Activated naive CD8-positive, alpha-beta T cell treated with anti-CD3 and anti-CD28 coated beads, Interleukin-2, amount 50 U/mL, for 24 hours (primary cell): ENCODE measurements at regions not wholly inside any gene's neighbourhood (a gene's known extent, or its start where the extent isn't known, plus 50 kb on each side); places are given as distances from the start of the nearest gene placed in this dataset.

Experiments used
- ATAC-seq: fragments of 150-1000 bp; cut with Tn5 transposase; one replicate; pipeline ENCODE4 v1.10.0; 2021
- DNase-seq: peaks from one replicate; pipeline ENCODE4 v3.0.0; 2021
- H3K27ac Mint-ChIP-seq: one replicate; pipeline ENCODE4 v1.8.0; 2021; ENCODE audit warnings: mild to moderate bottlenecking, mixed read lengths
- H3K27me3 Mint-ChIP-seq: one replicate; pipeline ENCODE4 v1.8.0; 2021; ENCODE audit warnings: mixed read lengths
- H3K36me3 Mint-ChIP-seq: one replicate; pipeline ENCODE4 v1.8.0; 2021; ENCODE audit warnings: low read depth, mixed read lengths
- H3K4me1 Mint-ChIP-seq: one replicate; pipeline ENCODE4 v1.8.0; 2021; ENCODE audit warnings: mixed read lengths
- H3K4me3 Mint-ChIP-seq: one replicate; pipeline ENCODE4 v1.8.0; 2021; ENCODE audit warnings: mild to moderate bottlenecking, moderate library complexity, mixed read lengths
- H3K9me3 Mint-ChIP-seq: one replicate; pipeline ENCODE4 v1.8.0; 2021; ENCODE audit warnings: mixed read lengths

DNA sequence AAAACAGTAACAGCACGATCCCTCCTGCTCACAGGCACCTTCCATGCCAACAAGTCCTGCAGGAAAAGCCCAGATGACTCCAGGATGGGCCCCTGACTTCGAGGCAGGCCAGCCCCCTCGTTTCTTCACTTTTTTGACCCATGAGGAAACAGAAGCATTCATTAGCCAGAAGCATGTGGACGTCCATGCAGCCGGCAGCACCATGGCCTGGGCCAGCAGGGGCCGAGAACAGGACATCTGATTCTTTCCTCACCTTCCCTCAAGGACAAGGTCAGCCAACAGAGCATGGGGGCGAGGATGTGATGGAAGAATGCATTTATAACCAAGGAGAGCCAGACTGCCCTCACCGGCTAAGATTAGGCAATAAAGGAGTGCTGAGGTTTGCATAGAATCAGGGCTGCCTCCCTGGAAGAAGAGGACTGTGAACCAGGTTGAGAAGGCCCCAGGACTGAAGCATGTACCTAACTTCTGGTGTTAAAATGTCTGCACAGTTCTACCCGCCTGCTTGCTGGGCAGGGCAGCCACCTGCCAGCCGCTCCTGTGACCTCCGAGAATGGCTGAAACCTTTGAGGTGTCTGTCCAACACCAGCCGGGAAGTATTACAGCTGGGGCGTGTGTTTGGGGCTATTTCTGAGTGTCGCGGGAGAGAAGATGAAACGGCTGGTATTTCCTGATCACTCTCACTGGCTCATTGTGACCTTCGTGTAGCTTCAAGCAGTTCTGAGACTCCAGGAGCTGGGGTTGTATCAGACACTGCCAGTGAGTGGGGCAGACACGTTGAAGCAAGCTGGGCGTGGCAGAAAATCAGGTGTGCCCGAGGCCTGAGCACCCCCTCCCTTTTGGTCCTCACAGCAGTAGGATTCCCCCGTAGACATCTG is 94.0 kb upstream of the TNRC6C start:
- ATAC-seq = no peak
- H3K27me3 Mint-ChIP-seq = peaks cover under 1% of the 10 kb centered on the region
- peaks cover 20% of the 10 kb centered on the region for H3K4me1 Mint-ChIP-seq
- no peaks in the 10 kb centered on the region for H3K36me3 Mint-ChIP-seq
- no peak for DNase-seq
- H3K4me3 Mint-ChIP-seq = peak overlapping the region; percentile 29
- no peaks in the 10 kb centered on the region for H3K9me3 Mint-ChIP-seq
- no peak overlapping the region for H3K27ac Mint-ChIP-seq

DNA sequence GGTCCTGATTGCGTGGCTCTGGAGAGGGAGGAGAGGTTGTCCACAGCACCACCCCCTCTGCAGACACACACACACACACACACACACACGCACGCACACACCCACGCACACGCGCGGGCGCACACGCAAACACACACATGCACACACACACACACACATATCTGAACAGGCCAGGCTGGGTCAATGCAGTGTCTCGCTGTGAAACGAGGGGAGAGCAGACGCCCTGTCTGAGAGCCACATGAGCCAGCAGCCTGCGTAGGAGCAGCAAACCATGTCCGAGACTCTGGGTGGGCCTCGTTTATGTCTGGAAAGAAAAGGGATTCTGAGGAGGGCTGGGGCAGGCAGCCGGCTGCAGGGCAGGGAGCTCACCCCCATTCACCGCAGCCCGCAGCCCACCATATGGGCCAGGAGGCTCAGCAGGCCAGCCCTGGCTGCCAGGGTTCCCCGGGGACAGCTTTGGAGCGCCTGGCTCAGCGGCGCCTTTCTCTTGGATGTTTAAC is 93.3 kb upstream of the TNRC6C start:
- H3K36me3 Mint-ChIP-seq = no peaks in the 10 kb centered on the region
- no peak for DNase-seq
- no peaks in the 10 kb centered on the region for H3K9me3 Mint-ChIP-seq
- no peak overlapping the region for H3K27ac Mint-ChIP-seq
- no peak for ATAC-seq
- peaks cover 26% of the 10 kb centered on the region for H3K4me1 Mint-ChIP-seq
- H3K4me3 Mint-ChIP-seq = no peak overlapping the region
- peaks cover 2% of the 10 kb centered on the region for H3K27me3 Mint-ChIP-seq

DNA sequence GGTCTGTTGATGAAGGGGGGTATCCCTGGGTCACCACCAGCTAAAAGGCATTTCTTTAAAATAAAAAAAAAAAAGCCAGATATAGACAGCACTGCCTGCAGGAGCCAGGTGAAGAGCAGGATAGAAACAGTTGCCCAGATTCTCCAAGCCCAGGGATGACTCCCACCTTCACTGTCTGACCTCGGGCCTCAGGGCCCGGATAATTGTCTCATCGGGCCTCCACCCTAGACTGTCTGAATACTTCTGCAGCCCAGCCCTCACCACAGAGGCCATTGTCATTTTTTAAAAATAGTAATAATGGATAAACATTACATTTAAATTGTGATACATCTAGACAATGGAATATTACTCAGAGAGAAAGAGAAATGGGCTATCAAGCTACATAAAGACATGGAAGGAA is 92.8 kb upstream of the TNRC6C start:
- no peaks in the 10 kb centered on the region for H3K36me3 Mint-ChIP-seq
- H3K4me3 Mint-ChIP-seq = no peak overlapping the region
- H3K4me1 Mint-ChIP-seq = peaks cover 26% of the 10 kb centered on the region
- DNase-seq (no peak), ATAC-seq (no peak)
- H3K27ac Mint-ChIP-seq = no peak overlapping the region
- peaks cover 2% of the 10 kb centered on the region for H3K27me3 Mint-ChIP-seq
- H3K9me3 Mint-ChIP-seq = no peaks in the 10 kb centered on the region

DNA sequence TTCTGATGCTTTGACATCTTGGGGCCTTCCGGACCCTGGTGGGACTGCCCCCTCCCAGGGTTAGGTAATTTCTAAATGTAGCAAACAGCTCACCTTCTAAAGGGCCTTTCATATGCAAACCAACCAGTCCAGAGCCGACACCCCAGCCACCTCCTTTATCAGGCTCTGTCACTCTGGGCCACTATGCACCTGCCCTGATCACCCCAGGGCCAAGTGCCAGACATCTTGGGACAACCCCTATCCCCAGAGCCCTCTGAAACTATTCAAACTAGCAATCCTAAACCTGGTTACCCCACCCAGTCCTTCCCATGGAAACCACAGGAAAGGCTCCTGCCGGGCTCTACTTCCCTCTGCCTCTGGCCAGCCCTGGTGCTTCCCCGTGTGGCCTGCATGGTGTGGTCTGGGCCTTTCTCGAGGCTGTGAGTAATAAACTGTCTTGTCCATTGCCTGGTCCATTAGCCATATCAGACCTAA is 91.2 kb upstream of the TNRC6C start:
- no peak for ATAC-seq
- Mint-ChIP-seq H3K4me1 (peaks cover 38% of the 10 kb centered on the region), H3K36me3 (no peaks in the 10 kb centered on the region), H3K9me3 (no peaks in the 10 kb centered on the region), H3K27ac (no peak overlapping the region), H3K27me3 (peaks cover 2% of the 10 kb centered on the region), H3K4me3 (no peak overlapping the region)
- no peak for DNase-seq

DNA sequence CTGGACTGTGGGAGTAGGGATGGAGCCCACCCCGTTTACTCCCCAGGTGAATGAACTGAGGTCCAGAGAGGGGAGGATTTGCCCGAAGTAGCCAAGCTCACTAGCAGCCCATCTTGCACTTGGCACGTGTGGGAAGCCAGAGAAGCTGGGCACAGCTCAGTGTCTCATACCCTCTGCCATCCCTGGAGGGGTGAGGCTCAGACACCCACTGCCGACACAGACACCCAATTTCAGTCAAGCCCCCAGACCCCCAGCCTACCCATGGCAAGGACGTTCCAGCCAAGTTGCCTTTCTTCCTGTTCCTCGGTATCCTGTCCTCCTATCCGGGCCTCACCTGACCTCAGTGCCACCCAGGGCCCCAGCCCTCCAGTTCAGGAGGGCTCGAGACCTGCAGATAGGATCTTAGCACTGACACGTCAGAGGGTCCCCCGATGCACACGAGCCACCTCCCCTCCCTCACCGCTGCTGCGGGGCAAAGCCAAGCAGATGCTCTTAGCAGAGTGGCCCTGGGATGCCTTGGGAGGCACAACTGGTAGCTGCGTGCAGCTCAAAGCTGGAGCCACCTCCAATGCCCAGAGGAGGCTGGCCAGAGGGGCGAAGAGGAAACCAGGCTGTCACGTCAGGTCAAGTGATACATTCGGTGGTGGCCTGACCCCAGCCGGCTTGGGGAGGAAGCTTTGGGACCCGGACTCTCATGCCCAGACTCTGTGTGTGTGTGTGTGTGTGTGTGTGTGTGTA is 90.4 kb upstream of the TNRC6C start:
- H3K4me1 Mint-ChIP-seq = peaks cover 44% of the 10 kb centered on the region
- no peak overlapping the region for H3K27ac Mint-ChIP-seq
- DNase-seq = no peak
- H3K36me3 Mint-ChIP-seq = no peaks in the 10 kb centered on the region
- H3K4me3 Mint-ChIP-seq = no peak overlapping the region
- no peak for ATAC-seq
- no peaks in the 10 kb centered on the region for H3K9me3 Mint-ChIP-seq
- H3K27me3 Mint-ChIP-seq = peaks cover 2% of the 10 kb centered on the region

DNA sequence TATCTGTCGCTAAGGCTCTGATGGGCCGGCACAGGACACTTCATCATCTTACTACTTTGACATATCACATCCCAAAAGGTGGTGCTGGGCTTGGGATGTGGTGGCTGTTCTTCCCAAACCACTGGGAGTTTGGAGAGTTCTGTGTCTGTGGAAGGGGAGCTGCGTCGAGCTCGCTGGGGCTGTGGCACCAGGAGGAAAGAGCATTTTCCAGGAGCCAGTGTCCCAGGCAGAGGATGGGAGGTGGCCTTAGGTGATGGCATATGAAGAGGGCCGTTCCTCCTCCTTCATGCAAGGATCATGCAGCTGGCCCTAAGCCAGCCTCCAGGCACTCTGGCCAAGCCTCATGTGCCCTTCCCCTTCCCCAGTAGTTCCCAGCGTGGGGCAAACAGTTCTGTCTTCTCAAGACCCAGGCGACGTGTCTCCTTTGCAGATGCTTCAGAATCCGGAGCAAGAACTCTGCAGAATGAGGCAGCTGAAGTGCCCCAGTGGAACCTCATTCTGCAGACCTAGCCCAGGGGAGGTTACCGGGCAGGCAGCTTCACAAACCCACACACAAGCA is 89.4 kb upstream of the TNRC6C start:
- DNase-seq (no peak), ATAC-seq (no peak)
- no peaks in the 10 kb centered on the region for H3K9me3 Mint-ChIP-seq
- peaks cover 2% of the 10 kb centered on the region for H3K27me3 Mint-ChIP-seq
- no peaks in the 10 kb centered on the region for H3K36me3 Mint-ChIP-seq
- no peak overlapping the region for H3K27ac Mint-ChIP-seq
- peaks cover 43% of the 10 kb centered on the region for H3K4me1 Mint-ChIP-seq
- H3K4me3 Mint-ChIP-seq = no peak overlapping the region

DNA sequence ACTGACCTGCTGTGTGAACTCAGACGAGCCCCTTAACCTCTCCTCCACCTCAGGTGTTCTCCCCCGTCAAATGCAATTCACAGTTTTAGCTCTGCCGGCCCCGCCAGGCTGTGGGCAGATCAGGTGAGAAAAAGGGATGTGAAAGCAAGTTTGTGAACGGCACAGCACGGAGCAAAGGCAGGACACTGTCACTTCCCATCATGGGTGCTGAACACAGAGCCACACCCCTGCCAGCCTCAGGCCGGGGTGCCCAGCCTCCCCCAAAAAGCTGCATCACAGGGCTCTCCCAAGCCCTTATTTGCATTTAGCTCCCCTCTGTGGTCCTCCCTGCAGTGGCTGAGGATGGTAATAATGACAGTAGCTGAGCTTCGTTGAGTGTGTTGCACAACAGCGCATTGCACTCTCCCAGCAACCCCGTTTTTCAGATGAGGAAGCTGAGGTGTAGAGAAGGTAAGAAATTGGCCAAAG is 88.8 kb upstream of the TNRC6C start:
- no peak overlapping the region for H3K27ac Mint-ChIP-seq
- no peaks in the 10 kb centered on the region for H3K36me3 Mint-ChIP-seq
- DNase-seq = peak; percentile 40
- ATAC-seq = peak; percentile 58
- peak overlapping the region; percentile 14 for H3K4me3 Mint-ChIP-seq
- H3K9me3 Mint-ChIP-seq = no peaks in the 10 kb centered on the region
- H3K4me1 Mint-ChIP-seq = peaks cover 45% of the 10 kb centered on the region
- peaks cover 2% of the 10 kb centered on the region for H3K27me3 Mint-ChIP-seq

DNA sequence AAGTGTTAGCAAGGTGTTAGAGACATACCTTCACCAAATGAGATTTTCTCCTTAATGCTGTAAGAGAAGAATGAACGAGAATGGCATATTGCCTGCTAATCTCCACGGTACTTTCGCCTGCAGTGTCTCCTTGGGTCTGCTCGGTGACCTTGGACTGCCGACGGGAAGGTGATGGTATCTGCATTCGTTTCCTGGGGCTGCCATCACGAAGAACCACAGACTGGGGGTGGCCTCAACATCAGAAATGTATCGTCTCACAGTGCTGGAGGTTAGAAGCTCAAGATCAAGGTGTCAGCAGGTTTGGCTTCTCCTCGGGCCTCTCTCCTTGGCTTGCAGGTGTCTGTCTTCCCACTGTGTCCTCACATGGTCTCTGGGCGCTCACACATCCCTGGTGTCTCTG is 86.3 kb upstream of the TNRC6C start:
- ATAC-seq (no peak), DNase-seq (no peak)
- peaks cover 13% of the 10 kb centered on the region for H3K9me3 Mint-ChIP-seq
- H3K4me3 Mint-ChIP-seq = no peak overlapping the region
- peaks cover 2% of the 10 kb centered on the region for H3K27me3 Mint-ChIP-seq
- H3K4me1 Mint-ChIP-seq = peaks cover 52% of the 10 kb centered on the region
- H3K27ac Mint-ChIP-seq = no peak overlapping the region
- peaks cover 13% of the 10 kb centered on the region for H3K36me3 Mint-ChIP-seq

DNA sequence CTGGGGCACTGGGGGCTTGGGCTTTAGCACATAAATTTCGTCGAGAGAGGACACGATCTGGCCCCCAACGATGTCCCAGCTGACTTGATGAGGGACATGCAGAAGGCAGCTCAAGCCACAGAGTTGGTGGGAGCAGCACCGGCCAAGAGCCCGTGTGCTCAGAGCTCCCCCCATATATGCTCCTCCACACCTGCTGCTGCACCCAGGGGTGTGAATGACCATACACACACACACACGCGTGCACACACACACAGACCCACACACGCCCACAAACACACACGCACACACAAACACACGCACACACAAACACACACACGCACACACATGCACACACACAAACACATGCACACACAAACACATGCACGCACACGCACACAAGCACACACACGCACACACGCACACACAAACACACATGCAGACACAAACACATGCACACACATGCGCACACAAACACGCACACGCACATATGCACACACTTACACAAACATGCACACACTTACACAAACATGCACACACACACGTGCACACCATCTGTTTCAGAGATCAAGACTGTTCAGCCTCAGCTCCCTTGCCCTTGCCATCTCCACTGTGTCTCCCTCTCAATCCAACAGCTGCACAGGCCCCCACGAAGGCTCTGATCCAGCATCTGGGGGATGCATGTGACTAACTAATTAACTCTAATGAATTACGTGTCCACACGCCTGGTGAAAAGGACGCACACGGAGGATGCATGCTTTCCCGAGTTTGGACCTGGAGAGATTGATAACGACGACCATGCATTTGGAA is 85.6 kb upstream of the TNRC6C start:
- Mint-ChIP-seq H3K9me3 (peaks cover 13% of the 10 kb centered on the region), H3K27ac (no peak overlapping the region), H3K4me1 (peaks cover 55% of the 10 kb centered on the region), H3K36me3 (peaks cover 16% of the 10 kb centered on the region), H3K4me3 (no peak overlapping the region), H3K27me3 (peaks cover 2% of the 10 kb centered on the region)
- no peak for DNase-seq
- no peak for ATAC-seq

DNA sequence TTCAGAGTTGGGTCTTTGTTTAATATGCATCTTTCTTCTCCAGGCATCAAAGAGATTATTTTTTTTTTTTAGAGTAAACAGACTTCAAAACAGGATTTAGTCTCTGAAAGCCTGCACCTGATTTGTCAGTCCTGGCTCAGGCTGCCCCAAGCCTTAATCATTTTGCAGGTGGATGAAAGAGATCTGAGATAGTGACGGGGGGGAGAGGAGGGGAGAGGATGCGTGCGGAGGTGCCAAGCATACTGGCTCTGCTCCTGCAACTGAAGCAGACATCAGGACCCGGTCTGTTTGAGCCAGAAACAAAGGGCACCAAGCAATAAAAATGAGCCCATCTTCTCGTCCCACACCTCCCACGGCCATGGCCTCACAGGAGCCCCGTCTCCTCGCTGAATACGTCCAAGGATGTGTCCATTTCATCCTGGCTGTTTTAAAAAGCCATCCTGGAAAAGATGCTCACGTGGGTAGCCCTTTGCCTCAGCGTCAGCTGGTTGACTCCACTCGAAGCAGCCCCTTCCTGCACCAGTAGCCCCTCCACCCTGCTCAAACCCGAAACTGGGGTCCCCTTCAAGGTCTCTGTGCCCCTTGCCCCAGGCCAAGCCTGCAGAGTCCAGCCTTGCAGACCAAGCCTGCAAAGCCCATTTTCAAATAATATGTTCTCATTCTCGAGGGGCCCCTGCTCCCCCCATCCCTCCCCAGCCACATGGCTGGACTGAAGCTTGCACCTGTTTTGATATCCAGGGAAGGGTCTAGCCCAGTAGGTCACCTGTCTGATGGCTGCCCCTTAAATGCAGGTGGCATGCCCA is 84.8 kb upstream of the TNRC6C start:
- Mint-ChIP-seq H3K36me3 (peaks cover 16% of the 10 kb centered on the region), H3K4me1 (peaks cover 59% of the 10 kb centered on the region), H3K9me3 (peaks cover 13% of the 10 kb centered on the region), H3K27ac (no peak overlapping the region), H3K4me3 (no peak overlapping the region), H3K27me3 (peaks cover 2% of the 10 kb centered on the region)
- DNase-seq (no peak), ATAC-seq (no peak)

DNA sequence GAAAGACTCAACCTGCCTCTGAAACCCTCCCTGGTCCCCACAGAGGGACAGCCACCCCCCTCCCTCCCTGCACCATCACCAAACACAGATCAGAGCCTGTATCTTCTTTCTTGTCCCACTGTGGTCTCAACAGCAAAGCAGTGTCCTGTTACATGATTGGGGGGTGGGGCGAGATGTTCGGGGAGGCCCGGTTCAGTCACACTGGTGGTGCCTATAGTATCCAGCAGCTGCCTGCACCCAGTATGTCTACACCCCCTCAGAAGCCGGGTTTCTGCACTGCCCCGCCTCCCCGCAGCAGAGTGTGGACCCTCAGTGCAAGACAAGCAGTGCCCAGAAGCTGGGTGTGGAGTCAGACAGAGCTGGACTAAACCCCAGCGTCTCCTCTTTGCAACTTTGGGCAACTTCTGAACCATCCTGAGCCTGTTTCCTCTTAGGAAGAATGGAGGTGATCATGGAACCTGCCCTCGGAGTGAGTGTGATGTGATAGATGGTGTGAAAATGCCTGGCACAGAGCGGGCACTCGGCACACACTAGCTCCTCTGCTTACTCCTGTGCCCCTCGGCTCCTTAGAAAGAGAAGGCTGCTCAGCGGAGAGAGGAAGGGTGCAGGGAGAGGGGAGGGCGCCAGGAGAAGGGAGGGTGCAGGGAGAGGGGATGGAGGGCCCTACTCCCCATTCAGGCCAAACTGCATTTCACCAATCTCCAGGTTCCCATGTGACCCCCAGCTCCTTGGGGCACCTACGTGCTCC is 84.0 kb upstream of the TNRC6C start:
- Mint-ChIP-seq H3K9me3 (peaks cover 13% of the 10 kb centered on the region), H3K27ac (no peak overlapping the region), H3K36me3 (peaks cover 16% of the 10 kb centered on the region), H3K4me3 (no peak overlapping the region), H3K27me3 (peaks cover 2% of the 10 kb centered on the region), H3K4me1 (peaks cover 59% of the 10 kb centered on the region)
- ATAC-seq (no peak), DNase-seq (no peak)

DNA sequence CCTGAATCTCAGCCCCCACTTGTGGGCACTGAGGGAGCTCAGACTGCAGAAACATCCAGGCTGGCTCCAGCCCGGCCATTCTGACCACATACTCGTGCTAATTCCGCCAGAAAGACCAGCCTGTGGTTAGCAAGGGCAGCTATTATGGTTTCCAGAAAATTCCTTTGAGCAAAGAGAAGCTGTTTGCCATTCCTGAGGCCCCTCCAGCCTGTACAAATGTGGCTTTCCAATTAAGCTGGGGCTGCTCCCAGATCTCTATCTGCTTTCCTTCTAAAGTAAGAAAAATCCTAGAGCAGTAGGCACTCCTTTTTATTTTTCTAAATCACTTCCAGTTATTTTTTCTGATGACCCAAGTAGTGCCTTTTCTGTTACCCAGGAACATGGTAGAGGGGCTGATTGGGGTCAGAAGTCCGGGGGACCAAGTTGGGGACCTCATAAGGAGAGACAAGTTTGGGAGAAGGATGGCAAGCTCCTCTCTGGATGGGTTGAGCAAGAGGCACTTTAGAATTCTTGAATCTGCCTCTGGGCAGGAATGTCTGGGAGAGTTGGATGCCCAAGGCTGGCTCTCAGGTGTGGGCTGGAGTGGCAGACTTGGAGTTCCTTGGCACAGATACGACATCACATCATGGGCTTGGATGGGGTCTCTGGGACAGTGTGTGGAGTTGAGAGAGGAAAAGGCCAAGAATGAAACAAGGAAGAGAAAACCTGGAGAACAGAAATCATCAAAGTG is 83.3 kb upstream of the TNRC6C start:
- H3K4me3 Mint-ChIP-seq = no peak overlapping the region
- peaks cover 13% of the 10 kb centered on the region for H3K9me3 Mint-ChIP-seq
- H3K27ac Mint-ChIP-seq = peak overlapping the region; percentile 1
- DNase-seq (no peak), ATAC-seq (no peak)
- peaks cover 16% of the 10 kb centered on the region for H3K36me3 Mint-ChIP-seq
- H3K27me3 Mint-ChIP-seq = no peaks in the 10 kb centered on the region
- H3K4me1 Mint-ChIP-seq = peaks cover 57% of the 10 kb centered on the region
